ENCODE measurements at regions not wholly inside any gene's neighbourhood (a gene's known extent, or its start where the extent isn't known, plus 50 kb on each side); places are given as distances from the start of the nearest gene placed in this dataset.

DNA sequence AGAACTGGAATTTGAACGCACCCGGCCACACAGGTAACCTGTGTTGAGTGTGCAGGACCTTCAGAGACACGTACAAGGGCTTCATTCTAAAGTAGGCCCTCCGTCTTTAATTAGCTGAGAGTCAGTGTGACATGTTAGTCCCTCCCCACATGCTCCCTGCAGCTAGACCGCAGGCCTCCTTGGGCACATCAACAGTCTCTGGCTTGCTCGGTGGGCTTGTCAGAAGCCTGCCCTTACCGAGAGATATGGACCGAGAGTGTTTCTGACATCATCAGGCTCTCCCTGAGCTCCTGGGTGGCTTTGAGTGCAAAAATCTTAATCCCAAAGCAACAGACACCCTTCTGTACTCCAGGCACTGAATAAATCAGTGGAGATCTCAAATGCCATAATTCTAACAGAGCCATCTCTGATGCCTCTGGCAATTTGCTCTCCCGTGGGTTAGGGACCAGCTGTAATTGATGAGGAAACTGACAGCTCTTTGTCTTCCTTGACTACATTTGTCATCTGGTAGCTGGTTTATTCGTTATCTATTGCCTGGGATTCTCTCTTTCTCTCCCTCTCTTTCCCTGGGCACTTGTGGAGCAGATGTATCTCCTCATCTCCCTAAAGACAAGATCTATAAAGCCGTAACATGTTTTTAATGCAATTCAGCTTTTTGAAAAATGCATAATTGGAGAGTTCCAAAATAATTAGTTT is 850.6 kb downstream of the TYW1 start:
- no peak for TF ChIP-seq EZH2phosphoT487 (IDR thresholded peaks at IDR 0.05; ENCODE audit: borderline replicate concordance, low read length)
- TF ChIP-seq, protein P1, sequence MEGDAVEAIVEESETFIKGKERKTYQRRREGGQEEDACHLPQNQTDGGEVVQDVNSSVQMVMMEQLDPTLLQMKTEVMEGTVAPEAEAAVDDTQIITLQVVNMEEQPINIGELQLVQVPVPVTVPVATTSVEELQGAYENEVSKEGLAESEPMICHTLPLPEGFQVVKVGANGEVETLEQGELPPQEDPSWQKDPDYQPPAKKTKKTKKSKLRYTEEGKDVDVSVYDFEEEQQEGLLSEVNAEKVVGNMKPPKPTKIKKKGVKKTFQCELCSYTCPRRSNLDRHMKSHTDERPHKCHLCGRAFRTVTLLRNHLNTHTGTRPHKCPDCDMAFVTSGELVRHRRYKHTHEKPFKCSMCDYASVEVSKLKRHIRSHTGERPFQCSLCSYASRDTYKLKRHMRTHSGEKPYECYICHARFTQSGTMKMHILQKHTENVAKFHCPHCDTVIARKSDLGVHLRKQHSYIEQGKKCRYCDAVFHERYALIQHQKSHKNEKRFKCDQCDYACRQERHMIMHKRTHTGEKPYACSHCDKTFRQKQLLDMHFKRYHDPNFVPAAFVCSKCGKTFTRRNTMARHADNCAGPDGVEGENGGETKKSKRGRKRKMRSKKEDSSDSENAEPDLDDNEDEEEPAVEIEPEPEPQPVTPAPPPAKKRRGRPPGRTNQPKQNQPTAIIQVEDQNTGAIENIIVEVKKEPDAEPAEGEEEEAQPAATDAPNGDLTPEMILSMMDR (conservative IDR thresholded peaks at IDR 0.05; ENCODE audit: low read depth, low read length): no peak
- TF ChIP-seq EZH2 (IDR thresholded peaks at IDR 0.05; ENCODE audit: low read length, unreplicated experiment): no peak
